ENCODE measurements at regions not wholly inside any gene's neighbourhood (a gene's known extent, or its start where the extent isn't known, plus 50 kb on each side); places are given as distances from the start of the nearest gene placed in this dataset.

DNA sequence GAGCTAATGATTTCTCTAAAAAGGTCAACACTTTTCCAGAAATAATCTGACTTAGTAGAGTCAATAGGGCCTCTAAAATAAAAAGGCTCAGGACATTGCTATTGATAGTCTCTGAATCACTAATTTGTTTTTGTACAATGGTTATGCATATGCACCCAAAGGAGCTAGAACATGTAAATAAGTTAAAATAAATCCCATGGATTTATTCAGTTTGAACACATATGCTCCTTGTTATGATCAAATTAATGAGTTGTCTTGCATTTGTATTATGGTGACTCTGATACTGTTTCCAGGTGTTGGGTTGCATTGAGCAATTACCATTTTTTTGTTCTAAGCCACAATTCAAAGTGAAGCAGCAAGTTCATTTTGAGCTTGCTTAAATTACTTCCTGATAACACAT lies 276.0 kb upstream of the TUSC1 start:
- Mint-ChIP-seq H3K4me1 (no peaks in the 10 kb centered on the region), H3K9me3 (peaks cover 15 to 34% of the 10 kb centered on the region in 2 donors), H3K36me3 (peaks cover 9% of the 10 kb centered on the region), H3K4me3 (no peak overlapping the region), H3K27ac (no peak overlapping the region), H3K27me3 (ENCODE audit: low read depth in 2 of 2) (no peaks in the 10 kb centered on the region)
- intact Hi-C loops (cut with micrococcal nuclease): no loop called here
- no peak overlapping the region for H3K4me3 ChIP-seq (ENCODE audit: low read length)
- peaks cover 9% of the 10 kb centered on the region for H3K9me3 ChIP-seq (ENCODE audit: control insufficient read depth, insufficient read depth, low read length)
- H3K4me1 ChIP-seq (ENCODE audit: control insufficient read depth, insufficient read depth, low read length): no peaks in the 10 kb centered on the region
- H3K27ac ChIP-seq (ENCODE audit: low read length): no peak overlapping the region
- TF ChIP-seq, protein P1, sequence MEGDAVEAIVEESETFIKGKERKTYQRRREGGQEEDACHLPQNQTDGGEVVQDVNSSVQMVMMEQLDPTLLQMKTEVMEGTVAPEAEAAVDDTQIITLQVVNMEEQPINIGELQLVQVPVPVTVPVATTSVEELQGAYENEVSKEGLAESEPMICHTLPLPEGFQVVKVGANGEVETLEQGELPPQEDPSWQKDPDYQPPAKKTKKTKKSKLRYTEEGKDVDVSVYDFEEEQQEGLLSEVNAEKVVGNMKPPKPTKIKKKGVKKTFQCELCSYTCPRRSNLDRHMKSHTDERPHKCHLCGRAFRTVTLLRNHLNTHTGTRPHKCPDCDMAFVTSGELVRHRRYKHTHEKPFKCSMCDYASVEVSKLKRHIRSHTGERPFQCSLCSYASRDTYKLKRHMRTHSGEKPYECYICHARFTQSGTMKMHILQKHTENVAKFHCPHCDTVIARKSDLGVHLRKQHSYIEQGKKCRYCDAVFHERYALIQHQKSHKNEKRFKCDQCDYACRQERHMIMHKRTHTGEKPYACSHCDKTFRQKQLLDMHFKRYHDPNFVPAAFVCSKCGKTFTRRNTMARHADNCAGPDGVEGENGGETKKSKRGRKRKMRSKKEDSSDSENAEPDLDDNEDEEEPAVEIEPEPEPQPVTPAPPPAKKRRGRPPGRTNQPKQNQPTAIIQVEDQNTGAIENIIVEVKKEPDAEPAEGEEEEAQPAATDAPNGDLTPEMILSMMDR (IDR thresholded peaks at IDR 0.05): no peak
- H3K36me3 ChIP-seq (ENCODE audit: control insufficient read depth, insufficient read depth, low read length): no peaks in the 10 kb centered on the region
- no peaks in the 10 kb centered on the region for H3K27me3 ChIP-seq (ENCODE audit: control insufficient read depth, insufficient read depth, low read length)
- no peak for DNase-seq
- no peak for ATAC-seq

DNA sequence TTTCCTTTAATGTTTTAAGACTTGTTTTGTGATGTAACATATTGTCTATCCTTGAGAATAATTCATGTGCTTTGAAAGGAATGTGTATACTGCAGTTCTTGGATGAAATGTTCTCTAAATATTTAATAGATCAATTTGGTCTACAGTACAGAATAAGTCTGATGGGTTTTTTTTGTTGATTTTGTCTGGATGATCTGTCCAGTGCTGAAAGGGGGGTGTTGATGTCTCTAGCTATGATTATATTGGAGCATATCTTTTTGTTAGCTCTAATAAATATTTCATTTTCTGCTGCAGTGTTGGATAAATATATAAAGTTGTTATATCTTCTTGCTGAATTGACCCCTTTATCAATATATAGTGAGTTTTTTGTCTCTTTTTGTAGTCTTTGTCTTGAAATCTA lies 269.9 kb upstream of the TUSC1 start:
- DNase-seq (no peak), ATAC-seq (no peak)
- H3K4me1 ChIP-seq (ENCODE audit: control insufficient read depth, insufficient read depth, low read length): no peaks in the 10 kb centered on the region
- H3K4me3 ChIP-seq (ENCODE audit: low read length): no peak overlapping the region
- no peaks in the 10 kb centered on the region for H3K36me3 ChIP-seq (ENCODE audit: control insufficient read depth, insufficient read depth, low read length)
- H3K27me3 ChIP-seq (ENCODE audit: control insufficient read depth, insufficient read depth, low read length): no peaks in the 10 kb centered on the region
- no peak overlapping the region for H3K27ac Mint-ChIP-seq
- no peaks in the 10 kb centered on the region for H3K4me1 Mint-ChIP-seq
- TF ChIP-seq, protein P1 (IDR thresholded peaks at IDR 0.05): no peak
- peaks cover 37% of the 10 kb centered on the region for H3K36me3 Mint-ChIP-seq
- no peak overlapping the region for H3K4me3 Mint-ChIP-seq
- H3K27ac ChIP-seq (ENCODE audit: low read length): no peak overlapping the region
- H3K27me3 Mint-ChIP-seq (ENCODE audit: low read depth in 2 of 2): no peaks in the 10 kb centered on the region
- H3K9me3 ChIP-seq (ENCODE audit: control insufficient read depth, insufficient read depth, low read length): peaks cover 13% of the 10 kb centered on the region
- intact Hi-C loops (cut with micrococcal nuclease): no loop called here
- H3K9me3 Mint-ChIP-seq: peaks cover 23 to 29% of the 10 kb centered on the region in 2 donors

DNA sequence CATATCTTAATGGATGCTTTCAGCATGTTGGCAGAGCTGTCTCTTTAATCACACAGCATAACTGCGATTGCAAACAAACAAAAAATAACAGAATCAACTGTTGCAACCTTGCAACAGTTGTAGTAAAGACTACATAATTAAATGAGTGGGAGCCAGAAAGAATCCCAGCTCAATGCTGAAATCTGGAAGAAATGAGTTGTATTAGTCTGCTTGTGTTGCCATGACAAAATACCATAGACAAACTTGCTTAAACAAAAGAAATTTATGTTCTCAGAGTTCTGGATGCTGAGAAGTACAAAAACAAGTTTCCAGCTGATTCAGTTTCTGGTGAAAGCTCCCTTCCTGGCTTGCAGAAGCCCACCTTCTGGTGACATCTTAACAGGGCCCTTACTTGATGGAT lies 260.9 kb upstream of the TUSC1 start:
- intact Hi-C loops (cut with micrococcal nuclease): no loop called here
- H3K27me3 ChIP-seq (ENCODE audit: control insufficient read depth, insufficient read depth, low read length): no peaks in the 10 kb centered on the region
- Mint-ChIP-seq H3K4me1 (no peaks in the 10 kb centered on the region), H3K27ac (no peak overlapping the region), H3K36me3 (peaks cover 5% of the 10 kb centered on the region), H3K27me3 (ENCODE audit: low read depth in 2 of 2) (no peaks in the 10 kb centered on the region), H3K4me3 (no peak overlapping the region), H3K9me3 (peaks cover 9 to 21% of the 10 kb centered on the region in 2 donors)
- DNase-seq (no peak), ATAC-seq (no peak)
- TF ChIP-seq, protein P1 (IDR thresholded peaks at IDR 0.05): no peak
- no CpG with 5 or more reads among the region's 1 CpG for WGBS (ENCODE audit: insufficient coverage)
- no peaks in the 10 kb centered on the region for H3K36me3 ChIP-seq (ENCODE audit: control insufficient read depth, insufficient read depth, low read length)
- no peaks in the 10 kb centered on the region for H3K4me1 ChIP-seq (ENCODE audit: control insufficient read depth, insufficient read depth, low read length)
- H3K27ac ChIP-seq (ENCODE audit: low read length): no peak overlapping the region
- H3K4me3 ChIP-seq (ENCODE audit: low read length): no peak overlapping the region
- H3K9me3 ChIP-seq (ENCODE audit: control insufficient read depth, insufficient read depth, low read length): no peaks in the 10 kb centered on the region

DNA sequence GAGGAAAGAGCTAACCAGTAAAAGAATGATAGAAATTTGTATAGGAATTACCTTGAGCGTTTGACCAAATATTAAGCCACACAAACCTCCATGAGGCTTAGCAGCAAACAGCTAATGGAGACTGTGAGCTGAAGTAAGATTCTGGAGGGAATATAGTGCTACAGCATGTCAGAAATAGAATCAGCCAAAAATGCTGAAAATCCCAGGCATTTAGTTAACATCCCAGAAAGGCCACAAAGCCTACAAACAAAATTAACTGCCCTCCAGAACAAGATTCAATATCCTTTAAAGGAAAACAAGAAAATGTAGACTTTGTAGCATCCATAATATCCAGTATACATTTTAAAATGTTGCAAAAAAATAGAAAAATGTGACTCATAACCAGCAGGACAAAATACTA lies 257.8 kb upstream of the TUSC1 start:
- H3K27ac Mint-ChIP-seq: no peak overlapping the region
- H3K36me3 Mint-ChIP-seq: peaks cover 17% of the 10 kb centered on the region
- Histone ChIP-seq H3K36me3 (ENCODE audit: control insufficient read depth, insufficient read depth, low read length) (no peaks in the 10 kb centered on the region), H3K4me3 (ENCODE audit: low read length) (no peak overlapping the region), H3K9me3 (ENCODE audit: control insufficient read depth, insufficient read depth, low read length) (no peaks in the 10 kb centered on the region), H3K27me3 (ENCODE audit: control insufficient read depth, insufficient read depth, low read length) (no peaks in the 10 kb centered on the region), H3K4me1 (ENCODE audit: control insufficient read depth, insufficient read depth, low read length) (no peaks in the 10 kb centered on the region), H3K27ac (ENCODE audit: low read length) (no peak overlapping the region)
- H3K27me3 Mint-ChIP-seq (ENCODE audit: low read depth in 2 of 2): no peaks in the 10 kb centered on the region
- H3K4me3 Mint-ChIP-seq: no peak overlapping the region
- WGBS (ENCODE audit: insufficient coverage): no CpG with 5 or more reads among the region's 1 CpG
- H3K9me3 Mint-ChIP-seq: peaks cover 17 to 28% of the 10 kb centered on the region in 2 donors
- no peaks in the 10 kb centered on the region for H3K4me1 Mint-ChIP-seq
- DNase-seq: no peak
- no peak for ATAC-seq
- intact Hi-C loops (cut with micrococcal nuclease): no loop called here
- TF ChIP-seq, protein P1 (IDR thresholded peaks at IDR 0.05): no peak

Data from natural killer cell (primary cell).